8988T (cell line): ENCODE measurements at regions not wholly inside any gene's neighbourhood (a gene's known extent, or its start where the extent isn't known, plus 50 kb on each side); places are given as distances from the start of the nearest gene placed in this dataset.
"Not testable (repeated sequence)": the region's sequence is repeated elsewhere in the genome, so short reads cannot be mapped to it uniquely, and the experiment has no call there.

ENCODE experiments used
- DNase-seq: peaks from one replicate; pipeline ENCODE4 v3.0.0; 2011

GRCh38 chr3:159280386-159281191, 478.7 kb downstream of the MFSD1 start:
- no peak for DNase-seq

GRCh38 chr3:159293493-159293892, 491.6 kb downstream of the MFSD1 start:
- DNase-seq, result no peak

GRCh38 chr3:159301961-159302360, 500.1 kb downstream of the MFSD1 start:
- DNase-seq, result no peak

- DNase-seq, result no peak
Measured at GRCh38 chr3:159305017-159305416, 503.2 kb downstream of the MFSD1 start.

- DNase-seq, result not testable (repeated sequence)
Measured at GRCh38 chr3:159316706-159317105, 514.9 kb downstream of the MFSD1 start.

- no peak for DNase-seq
Measured at GRCh38 chr3:159319156-159319555, 517.3 kb downstream of the MFSD1 start.

- DNase-seq, result peak; percentile 38
Measured at GRCh38 chr3:159322322-159322939, 520.6 kb downstream of the MFSD1 start.

- DNase-seq, result no peak
Measured at GRCh38 chr3:159323848-159324247, 522.0 kb downstream of the MFSD1 start.

GRCh38 chr3:159326998-159327397, 525.1 kb downstream of the MFSD1 start:
- no peak for DNase-seq

GRCh38 chr3:159332535-159333099, 530.8 kb downstream of the MFSD1 start:
- no peak for DNase-seq

GRCh38 chr3:159339131-159339530, 537.3 kb downstream of the MFSD1 start:
- DNase-seq, result no peak

GRCh38 chr3:159340877-159341500, 539.1 kb downstream of the MFSD1 start:
- DNase-seq, result no peak

- DNase-seq, result no peak
Measured at GRCh38 chr3:159346271-159346903, 544.5 kb downstream of the MFSD1 start.

- DNase-seq, result no peak
Measured at GRCh38 chr3:159348431-159348830, 546.6 kb downstream of the MFSD1 start.

GRCh38 chr3:159356606-159357005, 554.8 kb downstream of the MFSD1 start:
- no peak for DNase-seq

GRCh38 chr3:159364511-159364910, 562.7 kb downstream of the MFSD1 start:
- DNase-seq, result no peak

- no peak for DNase-seq
Measured at GRCh38 chr3:159366476-159366875, 564.6 kb downstream of the MFSD1 start.

- DNase-seq, result no peak
Measured at GRCh38 chr3:159371961-159372360, 570.1 kb downstream of the MFSD1 start.

- no peak for DNase-seq
Measured at GRCh38 chr3:159378396-159379194, 576.7 kb downstream of the MFSD1 start.

GRCh38 chr3:159380891-159381290, 579.0 kb downstream of the MFSD1 start:
- no peak for DNase-seq

- no peak for DNase-seq
Measured at GRCh38 chr3:159390656-159391212, 588.9 kb downstream of the MFSD1 start.

- not testable (repeated sequence) for DNase-seq
Measured at GRCh38 chr3:159397683-159398082, 591.0 kb upstream of the IL12A start.
